ENCODE measurements at regions not wholly inside any gene's neighbourhood (a gene's known extent, or its start where the extent isn't known, plus 50 kb on each side); places are given as distances from the start of the nearest gene placed in this dataset.

- H3K4me1 Mint-ChIP-seq (ENCODE audit: low read depth): no peaks in the 10 kb centered on the region
- H3K27ac Mint-ChIP-seq: no peak overlapping the region
- intact Hi-C loops (cut with micrococcal nuclease): no loop called here
- H3K9me3 Mint-ChIP-seq: peaks cover 19% of the 10 kb centered on the region
- no peak overlapping the region for H3K4me3 Mint-ChIP-seq
- H3K27me3 Mint-ChIP-seq: no peaks in the 10 kb centered on the region
- no peaks in the 10 kb centered on the region for H3K36me3 Mint-ChIP-seq (ENCODE audit: low read depth)
Measured at GRCh38 chr15:53307952-53308624, 451.4 kb downstream of the WDR72 start.

- Mint-ChIP-seq H3K27ac (no peak overlapping the region), H3K4me1 (ENCODE audit: low read depth) (no peaks in the 10 kb centered on the region), H3K9me3 (peaks cover 41% of the 10 kb centered on the region), H3K4me3 (no peak overlapping the region), H3K36me3 (ENCODE audit: low read depth) (no peaks in the 10 kb centered on the region), H3K27me3 (no peaks in the 10 kb centered on the region)
- intact Hi-C loops (cut with micrococcal nuclease): no loop called here
Measured at GRCh38 chr15:53305554-53305953, 453.9 kb downstream of the WDR72 start.

DNA sequence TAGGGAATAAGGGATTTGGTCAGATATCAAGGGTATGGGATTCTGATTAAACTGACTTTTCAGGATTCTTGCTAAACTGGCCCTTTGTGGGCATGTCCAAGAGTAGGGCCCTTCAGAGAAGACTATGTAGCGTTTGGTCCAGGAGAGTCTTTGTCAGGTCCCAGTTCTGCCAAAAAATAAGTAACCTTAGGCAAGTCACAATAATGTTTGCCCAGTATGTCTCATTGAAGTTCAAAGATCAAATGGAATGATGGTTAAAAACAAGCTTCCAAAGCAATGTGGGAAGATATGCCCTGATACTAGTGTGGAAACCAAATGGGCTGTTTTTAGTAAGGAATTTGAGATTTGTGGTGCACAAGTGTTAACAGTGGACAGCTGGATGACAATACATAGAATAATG, 454.4 kb downstream of the WDR72 start:
- H3K4me3 Mint-ChIP-seq: no peak overlapping the region
- intact Hi-C loops (cut with micrococcal nuclease): no loop called here
- no peaks in the 10 kb centered on the region for H3K4me1 Mint-ChIP-seq (ENCODE audit: low read depth)
- H3K27ac Mint-ChIP-seq: no peak overlapping the region
- H3K27me3 Mint-ChIP-seq: no peaks in the 10 kb centered on the region
- H3K9me3 Mint-ChIP-seq: peaks cover 41% of the 10 kb centered on the region
- no peaks in the 10 kb centered on the region for H3K36me3 Mint-ChIP-seq (ENCODE audit: low read depth)

- intact Hi-C loops (cut with micrococcal nuclease): no loop called here
- no peak overlapping the region for H3K4me3 Mint-ChIP-seq
- no peak overlapping the region for H3K27ac Mint-ChIP-seq
- no peaks in the 10 kb centered on the region for H3K4me1 Mint-ChIP-seq (ENCODE audit: low read depth)
- H3K27me3 Mint-ChIP-seq: no peaks in the 10 kb centered on the region
- H3K36me3 Mint-ChIP-seq (ENCODE audit: low read depth): no peaks in the 10 kb centered on the region
- H3K9me3 Mint-ChIP-seq: peaks cover 22% of the 10 kb centered on the region
Measured at GRCh38 chr15:53297828-53298227, 461.6 kb downstream of the WDR72 start.

DNA sequence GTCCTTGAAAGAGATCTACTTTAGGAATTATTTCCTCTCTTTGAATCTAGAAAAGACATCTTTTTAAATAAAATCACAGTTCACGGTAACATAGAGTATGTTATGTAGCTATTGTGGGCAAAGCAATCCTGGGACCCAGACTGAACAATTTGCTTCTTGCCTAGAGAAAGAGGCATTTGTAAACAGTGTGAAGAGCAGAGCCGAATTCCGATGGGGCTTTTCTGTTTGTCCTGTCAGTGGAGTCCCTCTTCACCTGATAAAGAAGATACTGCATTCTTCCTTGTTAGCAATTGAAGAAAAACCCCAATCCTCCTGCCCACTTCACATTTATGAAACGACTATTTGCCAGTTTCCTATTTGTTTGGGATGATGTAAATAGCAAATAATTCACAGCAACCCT, 462.9 kb downstream of the WDR72 start:
- no peaks in the 10 kb centered on the region for H3K4me1 Mint-ChIP-seq (ENCODE audit: low read depth)
- intact Hi-C loops (cut with micrococcal nuclease): no loop called here
- no peak overlapping the region for H3K27ac Mint-ChIP-seq
- H3K9me3 Mint-ChIP-seq: peaks cover 10% of the 10 kb centered on the region
- H3K4me3 Mint-ChIP-seq: no peak overlapping the region
- H3K27me3 Mint-ChIP-seq: no peaks in the 10 kb centered on the region
- H3K36me3 Mint-ChIP-seq (ENCODE audit: low read depth): no peaks in the 10 kb centered on the region

GRCh38 chr15:53295574-53295973, 463.9 kb downstream of the WDR72 start:
- Mint-ChIP-seq H3K9me3 (no peaks in the 10 kb centered on the region), H3K27ac (no peak overlapping the region), H3K4me1 (ENCODE audit: low read depth) (no peaks in the 10 kb centered on the region)

DNA sequence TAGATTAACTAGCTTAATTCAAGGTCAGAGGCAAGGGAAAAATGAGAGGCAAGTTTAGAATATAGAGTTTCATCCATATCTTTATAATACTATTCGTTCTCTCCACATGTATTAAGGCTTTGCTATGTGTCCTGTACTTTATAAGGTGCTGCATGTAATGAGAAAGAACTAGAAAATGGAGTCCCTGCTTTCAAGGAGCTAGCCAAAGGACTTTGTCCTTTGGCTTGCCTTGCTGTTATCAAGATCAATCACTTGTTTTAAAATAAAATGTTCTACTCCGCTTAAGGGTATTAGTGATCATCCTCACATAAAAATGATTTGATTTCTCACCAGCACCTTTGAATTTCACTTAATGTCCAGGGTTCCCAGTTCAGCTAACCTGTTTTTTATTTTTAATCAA, 470.9 kb downstream of the WDR72 start:
- H3K9me3 Mint-ChIP-seq: no peaks in the 10 kb centered on the region
- intact Hi-C loops (cut with micrococcal nuclease): no loop called here

More at GRCh38 chr15:53295574-53295973, 463.9 kb downstream of the WDR72 start:
- intact Hi-C loops (cut with micrococcal nuclease): no loop called here
- Mint-ChIP-seq H3K36me3 (ENCODE audit: low read depth) (no peaks in the 10 kb centered on the region), H3K27me3 (no peaks in the 10 kb centered on the region), H3K4me3 (no peak overlapping the region)

GRCh38 chr15:53274630-53275029, 484.5 kb upstream of the ONECUT1 start:
- no peaks in the 10 kb centered on the region for H3K27me3 Mint-ChIP-seq
- H3K4me1 Mint-ChIP-seq (ENCODE audit: low read depth): no peaks in the 10 kb centered on the region
- H3K36me3 Mint-ChIP-seq (ENCODE audit: low read depth): no peaks in the 10 kb centered on the region
- peaks cover 32% of the 10 kb centered on the region for H3K9me3 Mint-ChIP-seq
- no peak overlapping the region for H3K4me3 Mint-ChIP-seq
- no peak overlapping the region for H3K27ac Mint-ChIP-seq
- intact Hi-C loops (cut with micrococcal nuclease): no loop called here

More for the DNA sequence above, 470.9 kb downstream of the WDR72 start:
- Mint-ChIP-seq H3K27ac (no peak overlapping the region), H3K27me3 (no peaks in the 10 kb centered on the region), H3K4me3 (no peak overlapping the region), H3K36me3 (ENCODE audit: low read depth) (no peaks in the 10 kb centered on the region), H3K4me1 (ENCODE audit: low read depth) (no peaks in the 10 kb centered on the region)

- Mint-ChIP-seq H3K27me3 (no peaks in the 10 kb centered on the region), H3K9me3 (peaks cover 29% of the 10 kb centered on the region), H3K4me3 (no peak overlapping the region), H3K36me3 (ENCODE audit: low read depth) (no peaks in the 10 kb centered on the region), H3K27ac (no peak overlapping the region), H3K4me1 (ENCODE audit: low read depth) (no peaks in the 10 kb centered on the region)
- intact Hi-C loops (cut with micrococcal nuclease): no loop called here
Measured at GRCh38 chr15:53272116-53272515, 482.0 kb upstream of the ONECUT1 start.

DNA sequence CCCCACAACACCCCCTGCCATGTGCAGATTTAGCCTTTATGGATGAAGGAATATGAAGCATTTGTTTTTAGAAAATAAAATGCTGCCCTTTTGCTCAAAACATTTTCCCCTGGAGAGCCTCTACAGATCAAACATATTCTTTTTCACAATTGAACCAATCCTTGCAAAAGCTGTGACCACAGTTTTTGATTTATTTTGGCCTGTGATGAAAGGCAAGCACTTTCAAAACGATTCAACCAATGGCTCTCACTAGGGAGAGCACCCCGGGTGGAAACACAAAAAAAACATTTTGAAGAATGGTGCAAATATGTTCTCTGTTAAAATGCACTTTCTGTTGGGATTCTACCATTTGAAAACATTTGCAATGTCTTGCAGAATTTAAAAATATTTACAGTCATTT, 476.0 kb upstream of the ONECUT1 start:
- H3K4me3 Mint-ChIP-seq: no peak overlapping the region
- H3K36me3 Mint-ChIP-seq (ENCODE audit: low read depth): no peaks in the 10 kb centered on the region
- intact Hi-C loops (cut with micrococcal nuclease): no loop called here
- H3K4me1 Mint-ChIP-seq (ENCODE audit: low read depth): no peaks in the 10 kb centered on the region
- no peak overlapping the region for H3K27ac Mint-ChIP-seq
- no peaks in the 10 kb centered on the region for H3K9me3 Mint-ChIP-seq
- H3K27me3 Mint-ChIP-seq: no peaks in the 10 kb centered on the region

- H3K9me3 Mint-ChIP-seq: no peaks in the 10 kb centered on the region
- H3K4me1 Mint-ChIP-seq (ENCODE audit: low read depth): no peaks in the 10 kb centered on the region
- H3K27me3 Mint-ChIP-seq: no peaks in the 10 kb centered on the region
- intact Hi-C loops (cut with micrococcal nuclease): no loop called here
- H3K27ac Mint-ChIP-seq: no peak overlapping the region
- no peak overlapping the region for H3K4me3 Mint-ChIP-seq
- no peaks in the 10 kb centered on the region for H3K36me3 Mint-ChIP-seq (ENCODE audit: low read depth)
Measured at GRCh38 chr15:53260647-53261046, 470.5 kb upstream of the ONECUT1 start.

GRCh38 chr15:53256457-53256856, 466.3 kb upstream of the ONECUT1 start:
- Mint-ChIP-seq H3K36me3 (ENCODE audit: low read depth) (no peaks in the 10 kb centered on the region), H3K9me3 (no peaks in the 10 kb centered on the region), H3K4me3 (no peak overlapping the region), H3K27ac (no peak overlapping the region), H3K27me3 (no peaks in the 10 kb centered on the region), H3K4me1 (ENCODE audit: low read depth) (no peaks in the 10 kb centered on the region)
- intact Hi-C loops (cut with micrococcal nuclease): no loop called here

- H3K4me1 Mint-ChIP-seq (ENCODE audit: low read depth): no peaks in the 10 kb centered on the region
- H3K36me3 Mint-ChIP-seq (ENCODE audit: low read depth): no peaks in the 10 kb centered on the region
- no peak overlapping the region for H3K4me3 Mint-ChIP-seq
- intact Hi-C loops (cut with micrococcal nuclease): no loop called here
- no peak overlapping the region for H3K27ac Mint-ChIP-seq
- no peaks in the 10 kb centered on the region for H3K9me3 Mint-ChIP-seq
- no peaks in the 10 kb centered on the region for H3K27me3 Mint-ChIP-seq
Measured at GRCh38 chr15:53256043-53256442, 465.9 kb upstream of the ONECUT1 start.

- no peak overlapping the region for H3K4me3 Mint-ChIP-seq
- H3K27ac Mint-ChIP-seq: no peak overlapping the region
- H3K36me3 Mint-ChIP-seq (ENCODE audit: low read depth): no peaks in the 10 kb centered on the region
- no peaks in the 10 kb centered on the region for H3K27me3 Mint-ChIP-seq
- no peaks in the 10 kb centered on the region for H3K9me3 Mint-ChIP-seq
- intact Hi-C loops (cut with micrococcal nuclease): no loop called here
- no peaks in the 10 kb centered on the region for H3K4me1 Mint-ChIP-seq (ENCODE audit: low read depth)
Measured at GRCh38 chr15:53251996-53252395, 461.9 kb upstream of the ONECUT1 start.

GRCh38 chr15:53251523-53251922, 461.4 kb upstream of the ONECUT1 start:
- intact Hi-C loops (cut with micrococcal nuclease): no loop called here
- H3K27ac Mint-ChIP-seq: no peak overlapping the region
- H3K9me3 Mint-ChIP-seq: no peaks in the 10 kb centered on the region
- no peak overlapping the region for H3K4me3 Mint-ChIP-seq
- H3K36me3 Mint-ChIP-seq (ENCODE audit: low read depth): no peaks in the 10 kb centered on the region
- H3K4me1 Mint-ChIP-seq (ENCODE audit: low read depth): no peaks in the 10 kb centered on the region
- H3K27me3 Mint-ChIP-seq: no peaks in the 10 kb centered on the region
